DOHH2 (cell line): ENCODE measurements at regions not wholly inside any gene's neighbourhood (a gene's known extent, or its start where the extent isn't known, plus 50 kb on each side); places are given as distances from the start of the nearest gene placed in this dataset.

Experiments used
- EZH2phosphoT487 ChIP-seq: fragments of 200-600 bp; sonication (generic); IDR thresholded peaks from 2 replicates; pipeline ENCODE4 v1.6.1; 2017; ENCODE audit warnings: borderline replicate concordance, mild to moderate bottlenecking, antibody characterized with exemption, low read length, moderate library complexity, mixed read lengths
- TF ChIP-seq, protein P1 (sequence below): fragments of 200-600 bp; sonication (generic); IDR thresholded peaks from one replicate; pipeline ENCODE4 v1.5.1; 2014; ENCODE audit warnings: antibody characterized with exemption, mild to moderate bottlenecking, low read depth, low read length; ENCODE audit not compliant: poor library complexity, severe bottlenecking

DNA sequence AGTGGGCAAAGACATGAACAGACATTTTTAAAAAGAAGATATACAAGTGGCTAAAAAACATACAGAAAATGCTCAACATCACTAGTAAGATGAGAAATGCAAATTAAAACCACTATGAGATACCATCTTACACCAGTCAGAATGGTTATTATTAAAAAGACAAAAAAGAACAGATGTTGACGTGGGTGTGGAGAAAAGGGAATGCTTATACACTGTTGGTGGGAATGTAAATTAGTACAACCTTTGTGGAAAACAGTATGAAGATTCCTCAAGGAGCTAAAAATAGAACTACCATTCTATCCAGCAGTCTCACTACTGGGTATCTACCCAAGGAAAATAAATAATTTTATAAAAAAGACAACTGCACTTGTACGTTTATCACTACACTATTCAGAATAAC lies 73.9 kb downstream of the EBNA1BP2 start:
- TF ChIP-seq, protein P1, sequence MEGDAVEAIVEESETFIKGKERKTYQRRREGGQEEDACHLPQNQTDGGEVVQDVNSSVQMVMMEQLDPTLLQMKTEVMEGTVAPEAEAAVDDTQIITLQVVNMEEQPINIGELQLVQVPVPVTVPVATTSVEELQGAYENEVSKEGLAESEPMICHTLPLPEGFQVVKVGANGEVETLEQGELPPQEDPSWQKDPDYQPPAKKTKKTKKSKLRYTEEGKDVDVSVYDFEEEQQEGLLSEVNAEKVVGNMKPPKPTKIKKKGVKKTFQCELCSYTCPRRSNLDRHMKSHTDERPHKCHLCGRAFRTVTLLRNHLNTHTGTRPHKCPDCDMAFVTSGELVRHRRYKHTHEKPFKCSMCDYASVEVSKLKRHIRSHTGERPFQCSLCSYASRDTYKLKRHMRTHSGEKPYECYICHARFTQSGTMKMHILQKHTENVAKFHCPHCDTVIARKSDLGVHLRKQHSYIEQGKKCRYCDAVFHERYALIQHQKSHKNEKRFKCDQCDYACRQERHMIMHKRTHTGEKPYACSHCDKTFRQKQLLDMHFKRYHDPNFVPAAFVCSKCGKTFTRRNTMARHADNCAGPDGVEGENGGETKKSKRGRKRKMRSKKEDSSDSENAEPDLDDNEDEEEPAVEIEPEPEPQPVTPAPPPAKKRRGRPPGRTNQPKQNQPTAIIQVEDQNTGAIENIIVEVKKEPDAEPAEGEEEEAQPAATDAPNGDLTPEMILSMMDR: no peak
- no peak for TF ChIP-seq EZH2phosphoT487
